ENCODE measurements at regions not wholly inside any gene's neighbourhood (a gene's known extent, or its start where the extent isn't known, plus 50 kb on each side); places are given as distances from the start of the nearest gene placed in this dataset.

DNA sequence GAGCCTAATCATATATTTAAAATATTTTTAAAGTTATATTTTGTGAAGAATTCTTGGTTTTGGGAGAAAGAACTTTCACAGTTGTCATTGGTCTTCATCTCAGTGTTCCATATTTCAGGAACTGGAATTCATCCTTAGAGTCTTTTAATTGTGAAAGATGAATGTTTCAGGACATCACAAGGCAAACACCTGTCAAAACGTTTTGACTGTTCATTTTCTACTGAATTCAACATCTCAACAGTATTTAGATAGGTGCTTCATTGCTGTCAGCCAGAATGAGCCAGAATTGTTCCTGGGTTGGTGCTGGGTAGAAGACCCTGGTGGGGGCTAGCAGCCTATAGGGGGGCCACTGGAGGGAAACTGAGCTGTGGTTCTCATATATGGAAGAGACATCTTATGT lies 255.1 kb upstream of the CXCR4 start:
- no peak overlapping the region for H3K4me2 ChIP-seq
- WGBS (ENCODE audit: low lambda C conversion rate), result 7% methylated on average over 1 of the region's 1 CpG
- POLR2A ChIA-PET, result no interaction called here

GRCh38 chr2:136363900-136364299 lies 246.0 kb upstream of the CXCR4 start:
- Histone ChIP-seq H3K4me1 (ENCODE audit: control insufficient read depth in 1 of 2, insufficient read depth in 2 of 2, low read depth in 1 of 2, low read length in 1 of 2) (no peaks in the 10 kb centered on the region; a peak in 1 of 4 replicates), H3K36me3 (replicated peaks in 1 of 2; ENCODE audit: control insufficient read depth in 1 of 2, insufficient read depth in 2 of 2, low read length in 1 of 2) (no peaks in the 10 kb centered on the region), H3K4me3 (ENCODE audit: low read depth in 2 of 2, low read length in 1 of 2) (no peak overlapping the region), H3K79me2 (ENCODE audit: insufficient read depth) (no peaks in the 10 kb centered on the region), H3K9me2 (no peaks in the 10 kb centered on the region), H3F3A (replicated peaks; ENCODE audit: insufficient read depth) (no peaks in the 10 kb centered on the region), H3K9me3 (peaks cover 3% of the 10 kb centered on the region; the same call in 1 of the 2 replicates), H3K4me2 (no peak overlapping the region), H3K9ac (no peak overlapping the region), H4K20me1 (ENCODE audit: insufficient read depth) (no peaks in the 10 kb centered on the region), H3K27me3 (ENCODE audit: insufficient read depth) (no peaks in the 10 kb centered on the region), H3K27ac (ENCODE audit: low read depth in 2 of 2, low read length in 1 of 2) (no peak overlapping the region), H2AFZ (ENCODE audit: low read depth) (no peak overlapping the region)
- TF ChIP-seq EZH2phosphoT487 (IDR thresholded peaks at IDR 0.05; ENCODE audit: borderline replicate concordance, low read depth), result no peak
- TF ChIP-seq ZBTB33 (IDR thresholded peaks at IDR 0.05; ENCODE audit: borderline replicate concordance, low read depth), result no peak
- TF ChIP-seq, protein P1, sequence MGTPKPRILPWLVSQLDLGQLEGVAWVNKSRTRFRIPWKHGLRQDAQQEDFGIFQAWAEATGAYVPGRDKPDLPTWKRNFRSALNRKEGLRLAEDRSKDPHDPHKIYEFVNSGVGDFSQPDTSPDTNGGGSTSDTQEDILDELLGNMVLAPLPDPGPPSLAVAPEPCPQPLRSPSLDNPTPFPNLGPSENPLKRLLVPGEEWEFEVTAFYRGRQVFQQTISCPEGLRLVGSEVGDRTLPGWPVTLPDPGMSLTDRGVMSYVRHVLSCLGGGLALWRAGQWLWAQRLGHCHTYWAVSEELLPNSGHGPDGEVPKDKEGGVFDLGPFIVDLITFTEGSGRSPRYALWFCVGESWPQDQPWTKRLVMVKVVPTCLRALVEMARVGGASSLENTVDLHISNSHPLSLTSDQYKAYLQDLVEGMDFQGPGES (IDR thresholded peaks at IDR 0.05; ENCODE audit: low read depth, low read length), result no peak
- no peak for TF ChIP-seq SIN3A (IDR thresholded peaks at IDR 0.05; ENCODE audit: borderline replicate concordance, low read depth, low read length)
- TF ChIP-seq MEF2A (IDR thresholded peaks at IDR 0.05; ENCODE audit: borderline replicate concordance, low read depth), result no peak
- no peak for TF ChIP-seq CHD2 (IDR thresholded peaks at IDR 0.05; ENCODE audit: low read length, partially characterized antibody)
- no peak for TF ChIP-seq FOXJ3 (CRISPR knock-in tag; IDR thresholded peaks at IDR 0.05)
- no peak for TF ChIP-seq CTCF (IDR thresholded peaks at IDR 0.05)
- TF ChIP-seq RFX5 (IDR thresholded peaks at IDR 0.05; ENCODE audit: low read length), result no peak
- TF ChIP-seq TCF12 (IDR thresholded peaks at IDR 0.05), result no peak
- TF ChIP-seq, protein P2, sequence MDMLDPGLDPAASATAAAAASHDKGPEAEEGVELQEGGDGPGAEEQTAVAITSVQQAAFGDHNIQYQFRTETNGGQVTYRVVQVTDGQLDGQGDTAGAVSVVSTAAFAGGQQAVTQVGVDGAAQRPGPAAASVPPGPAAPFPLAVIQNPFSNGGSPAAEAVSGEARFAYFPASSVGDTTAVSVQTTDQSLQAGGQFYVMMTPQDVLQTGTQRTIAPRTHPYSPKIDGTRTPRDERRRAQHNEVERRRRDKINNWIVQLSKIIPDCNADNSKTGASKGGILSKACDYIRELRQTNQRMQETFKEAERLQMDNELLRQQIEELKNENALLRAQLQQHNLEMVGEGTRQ (IDR thresholded peaks at IDR 0.05; ENCODE audit: borderline replicate concordance, low read depth, low read length), result no peak
- WGBS (ENCODE audit: low lambda C conversion rate), result 27% methylated on average over 4 of the region's 4 CpGs
- ChIA-PET CTCF (no interaction called here), POLR2A (no interaction called here)
- no peak for DNase-seq

More for the DNA sequence above, 255.1 kb upstream of the CXCR4 start:
- H3K4me3 ChIP-seq (ENCODE audit: low read depth in 2 of 2, low read length in 1 of 2), result no peak overlapping the region
- no peaks in the 10 kb centered on the region for H3K36me3 ChIP-seq (replicated peaks in 1 of 2; ENCODE audit: control insufficient read depth in 1 of 2, insufficient read depth in 2 of 2, low read length in 1 of 2)
- no peaks in the 10 kb centered on the region for H3K9me2 ChIP-seq
- H3F3A ChIP-seq (replicated peaks; ENCODE audit: insufficient read depth), result no peaks in the 10 kb centered on the region
- H3K4me1 ChIP-seq (ENCODE audit: control insufficient read depth in 1 of 2, insufficient read depth in 2 of 2, low read depth in 1 of 2, low read length in 1 of 2), result no peaks in the 10 kb centered on the region; a peak in 1 of 4 replicates
- CTCF ChIA-PET, result interaction anchor here (0.6 to 1.4 kb wide), 3 partner anchors 375 to 459 kb away, joined by 3 to 5 read pairs (median 3); no protein-coding TSS in a partner anchor
- no peaks in the 10 kb centered on the region for H3K79me2 ChIP-seq (ENCODE audit: insufficient read depth)
- DNase-seq, result no peak
- no peaks in the 10 kb centered on the region for H3K9me3 ChIP-seq
- no peak overlapping the region for H3K9ac ChIP-seq
- H3K27me3 ChIP-seq (ENCODE audit: insufficient read depth), result no peaks in the 10 kb centered on the region
- no peaks in the 10 kb centered on the region for H4K20me1 ChIP-seq (ENCODE audit: insufficient read depth)
- TF ChIP-seq EP300 (IDR thresholded peaks at IDR 0.05; ENCODE audit: borderline replicate concordance in 1 of 2, low read depth in 1 of 2, low read length in 1 of 2) (no peak), SMC3 (IDR thresholded peaks at IDR 0.05; ENCODE audit: low read depth, low read length) (no peak), CHD2 (IDR thresholded peaks at IDR 0.05; ENCODE audit: low read length, partially characterized antibody) (no peak), ZBTB33 (IDR thresholded peaks at IDR 0.05; ENCODE audit: borderline replicate concordance, low read depth) (no peak), GABPA (IDR thresholded peaks at IDR 0.05; ENCODE audit: low read depth) (no peak)
- no peak overlapping the region for H3K27ac ChIP-seq (ENCODE audit: low read depth in 2 of 2, low read length in 1 of 2)
- H2AFZ ChIP-seq (ENCODE audit: low read depth), result no peak overlapping the region
